CD4-positive, alpha-beta T cell treated with Interleukin-10 for 1 hour (primary cell): ENCODE measurements at regions not wholly inside any gene's neighbourhood (a gene's known extent, or its start where the extent isn't known, plus 50 kb on each side); places are given as distances from the start of the nearest gene placed in this dataset.
"Not testable (repeated sequence)": the region's sequence is repeated elsewhere in the genome, so short reads cannot be mapped to it uniquely, and the experiment has no call there.

Source experiments
- DNase-seq: peaks from one replicate; pipeline ENCODE4 v3.0.0-alpha.2; 2020

GRCh38 chr3:102936511-102937045, 501.8 kb downstream of the ZPLD1 start:
- DNase-seq = no peak

GRCh38 chr3:102941786-102942185, 507.0 kb downstream of the ZPLD1 start:
- DNase-seq = no peak

- DNase-seq = not testable (repeated sequence)
Observed at GRCh38 chr3:102946445-102946844, 511.6 kb downstream of the ZPLD1 start.

DNA sequence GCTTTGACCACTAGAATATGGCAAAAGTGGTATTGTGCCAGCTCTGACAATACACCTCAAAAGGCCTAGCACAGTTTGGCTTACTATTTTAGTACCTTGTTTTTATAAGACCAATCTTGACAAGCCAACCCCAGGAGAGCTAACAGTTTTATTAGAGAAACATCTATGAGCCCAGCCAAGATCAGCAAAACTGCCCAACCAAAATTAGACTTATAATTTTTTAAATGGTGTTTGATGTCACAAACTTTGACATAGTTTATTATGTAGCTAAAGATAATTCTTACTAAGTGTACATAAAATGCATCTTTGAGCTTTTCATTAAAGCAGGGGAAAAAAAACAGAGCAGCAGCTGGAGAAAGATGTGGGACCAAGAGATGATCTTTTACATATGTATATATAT, 537.5 kb downstream of the ZPLD1 start:
- DNase-seq = no peak

- DNase-seq = no peak
Observed at GRCh38 chr3:102974333-102974732, 539.5 kb downstream of the ZPLD1 start.

DNA sequence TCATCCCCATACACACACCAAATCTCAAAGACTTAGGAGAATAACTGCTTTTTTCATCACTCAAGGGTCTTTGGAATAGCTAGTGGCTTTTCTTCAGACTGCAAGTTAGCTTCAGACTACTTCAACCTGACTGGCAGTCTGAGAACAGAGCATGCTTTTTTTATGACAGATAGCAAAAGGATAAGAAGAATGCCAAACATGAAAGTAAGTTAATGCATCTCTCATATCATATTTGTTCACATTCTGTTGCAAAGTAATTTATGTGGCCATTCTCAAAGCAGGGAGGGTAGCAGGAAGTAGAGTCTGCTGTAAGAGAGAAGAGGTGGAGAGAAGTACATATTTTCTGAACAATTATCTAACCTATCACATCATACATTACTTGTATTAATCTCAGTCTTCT, 544.4 kb downstream of the ZPLD1 start:
- no peak for DNase-seq

DNA sequence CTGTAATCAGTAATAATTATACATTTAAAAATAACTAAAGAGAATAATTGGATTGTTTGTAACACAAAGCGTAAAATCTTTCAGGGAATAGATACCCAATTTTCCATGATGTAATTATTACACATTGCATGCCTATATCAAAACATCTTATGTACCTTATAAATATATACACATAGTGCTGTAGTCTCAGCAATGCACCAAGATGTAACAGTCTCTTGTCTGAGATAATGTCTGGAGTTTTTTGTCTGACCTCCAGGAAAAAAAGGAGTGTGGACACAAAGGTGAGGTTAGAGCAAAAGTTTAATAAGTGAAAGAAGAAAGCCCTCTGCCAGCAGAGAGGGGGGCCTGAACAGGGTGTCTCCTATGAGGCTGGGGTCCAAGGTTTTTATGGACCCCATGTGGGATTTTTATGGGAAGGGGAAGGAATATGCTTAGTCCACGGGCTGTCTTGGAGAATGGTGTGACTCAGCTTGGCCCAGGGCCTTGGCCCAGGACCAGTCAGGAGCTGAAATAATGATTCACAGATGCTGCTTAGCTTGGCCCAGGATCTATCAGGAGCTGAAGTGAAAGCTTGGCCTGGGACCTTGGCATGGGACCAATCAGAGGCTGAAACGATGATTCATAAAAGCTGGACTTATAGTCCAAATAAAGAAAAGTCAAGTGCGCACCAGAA, 545.0 kb downstream of the ZPLD1 start:
- DNase-seq = no peak

GRCh38 chr3:102980355-102980696, 545.5 kb downstream of the ZPLD1 start:
- DNase-seq = no peak

DNA sequence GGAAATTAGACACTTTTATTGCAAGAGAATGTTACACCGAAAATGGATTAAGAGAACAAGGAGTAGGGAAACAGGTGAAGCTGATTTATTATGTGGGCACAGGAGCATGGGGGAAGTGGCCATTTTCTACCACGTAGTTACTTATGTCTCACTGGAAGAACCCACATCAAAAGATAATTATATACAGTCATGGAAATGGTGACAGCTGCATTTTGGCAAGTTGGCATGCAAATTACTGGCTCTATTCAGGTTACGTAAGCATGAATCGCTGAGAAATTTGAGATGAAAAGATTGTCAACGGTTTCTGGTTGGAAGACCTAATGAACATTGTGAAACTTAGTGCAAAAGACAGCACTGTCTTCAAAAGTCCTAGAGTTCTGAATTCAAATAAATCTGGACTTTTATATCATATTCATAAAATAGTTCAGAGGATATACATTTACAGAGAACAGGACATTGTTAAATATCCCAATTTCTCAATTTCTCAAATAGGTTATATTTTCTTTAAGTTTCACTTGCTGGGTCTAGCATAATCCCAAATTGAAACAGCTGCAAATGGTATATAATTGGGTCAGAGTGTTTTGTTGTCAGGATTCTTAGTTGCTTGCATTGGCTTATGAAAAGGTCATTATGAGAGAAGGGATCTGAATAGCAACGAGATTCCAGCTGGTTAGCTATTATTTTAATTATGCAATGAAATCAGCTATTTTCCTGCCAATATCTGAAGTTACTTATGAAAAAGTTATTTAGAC, 567.8 kb downstream of the ZPLD1 start:
- no peak for DNase-seq

DNA sequence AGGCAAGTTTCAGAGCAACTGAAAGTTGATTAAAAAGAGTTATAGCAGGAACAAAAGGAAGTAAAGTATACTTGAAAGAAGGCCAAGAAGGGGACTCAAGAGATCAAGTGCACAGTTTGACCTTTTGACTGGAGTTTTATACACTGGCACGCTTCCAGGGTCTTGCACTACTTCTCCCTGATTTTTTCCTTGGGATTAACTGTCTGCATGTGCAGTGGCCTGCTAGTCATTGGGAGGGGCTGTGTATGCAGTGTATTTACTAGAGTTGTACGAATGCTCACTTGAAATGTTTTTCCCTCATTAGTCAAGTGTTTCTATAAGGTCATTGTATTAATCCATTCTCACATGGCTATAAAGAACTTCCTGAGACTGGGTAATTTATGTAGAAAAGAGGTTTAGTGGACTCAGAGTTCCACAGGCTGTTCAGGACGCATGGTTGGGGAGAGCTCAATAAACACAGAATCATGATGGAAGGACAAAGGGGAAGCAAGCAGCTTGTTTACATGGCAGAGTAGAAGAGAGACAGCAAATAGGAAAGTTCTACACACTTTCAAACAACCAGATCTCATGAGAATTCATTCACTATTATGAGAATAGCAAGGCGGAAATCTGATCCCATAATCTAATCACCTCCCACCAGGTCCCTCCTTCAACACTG, 571.8 kb downstream of the ZPLD1 start:
- no peak for DNase-seq

DNA sequence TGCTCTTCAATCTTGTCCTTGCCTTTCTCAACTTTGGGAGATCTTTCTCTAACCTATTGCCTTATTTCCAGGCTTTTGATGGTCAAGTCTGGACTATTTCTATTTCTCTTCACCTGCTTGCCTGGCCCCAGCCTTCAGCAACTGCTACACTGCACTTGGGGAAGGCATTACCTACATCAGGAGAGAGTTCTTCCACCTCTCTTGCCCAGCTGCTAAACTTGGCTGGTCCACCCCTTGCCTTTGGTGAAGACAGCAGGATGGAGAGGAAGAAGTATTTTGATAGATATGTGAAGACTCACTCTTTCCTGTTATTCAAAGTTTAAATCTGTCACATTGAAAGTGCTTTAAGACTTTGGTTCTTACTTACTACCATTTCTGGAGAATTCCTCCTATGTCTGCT, 574.8 kb downstream of the ZPLD1 start:
- DNase-seq = no peak

GRCh38 chr3:103025880-103026279, 591.1 kb downstream of the ZPLD1 start:
- no peak for DNase-seq

GRCh38 chr3:103033841-103034240, 599.0 kb downstream of the ZPLD1 start:
- no peak for DNase-seq

DNA sequence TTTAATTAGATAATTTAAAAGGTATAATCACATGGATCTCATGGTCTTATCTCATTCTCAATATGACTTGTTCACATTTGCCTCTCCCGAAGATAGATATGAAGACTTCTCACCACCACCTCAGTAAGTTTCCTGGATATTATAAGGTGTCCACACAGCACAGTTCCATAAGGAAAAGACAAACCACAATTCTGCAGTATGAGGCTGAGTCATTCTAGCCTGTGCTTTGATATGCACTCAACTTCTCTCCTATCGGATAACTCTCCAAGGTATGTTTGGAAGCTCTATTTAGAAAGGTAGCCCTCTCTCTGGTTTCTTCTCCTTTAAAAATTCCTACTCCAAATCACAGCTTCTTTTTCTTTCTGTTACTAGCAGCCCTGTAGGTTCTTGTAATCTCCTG, 612.8 kb downstream of the ZPLD1 start:
- DNase-seq = no peak

- no peak for DNase-seq
Observed at GRCh38 chr3:103048068-103048722, 613.4 kb downstream of the ZPLD1 start.

DNA sequence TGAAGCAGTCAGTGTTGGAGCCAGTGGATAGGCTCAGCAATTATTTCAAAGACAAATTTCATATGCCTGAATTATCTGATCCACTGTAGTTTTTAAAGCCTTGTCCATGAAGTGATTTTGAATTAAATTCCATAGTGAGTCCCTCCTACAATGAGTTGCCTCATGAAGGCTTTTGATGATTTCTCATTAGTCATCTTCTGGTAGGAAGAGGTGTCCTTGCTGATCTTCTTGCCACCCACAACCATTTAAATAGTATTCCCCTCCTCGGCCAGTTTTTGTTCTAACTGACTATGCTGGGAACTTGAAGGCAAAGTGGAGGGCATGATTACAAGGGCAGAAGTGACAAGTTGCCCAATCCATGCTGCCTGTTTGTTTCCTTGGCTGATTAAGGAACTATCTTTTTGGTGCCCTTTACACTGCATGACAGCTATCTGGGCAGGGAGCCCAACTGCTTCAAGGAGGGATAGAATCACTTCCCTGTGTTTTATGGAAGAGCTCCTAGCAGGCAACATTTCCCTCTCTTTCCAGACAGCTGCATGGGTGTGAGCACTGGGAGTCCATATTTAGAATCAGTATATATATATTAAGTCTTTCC, 617.5 kb downstream of the ZPLD1 start:
- no peak for DNase-seq

GRCh38 chr3:103055021-103055520, 620.3 kb downstream of the ZPLD1 start:
- DNase-seq = no peak

DNA sequence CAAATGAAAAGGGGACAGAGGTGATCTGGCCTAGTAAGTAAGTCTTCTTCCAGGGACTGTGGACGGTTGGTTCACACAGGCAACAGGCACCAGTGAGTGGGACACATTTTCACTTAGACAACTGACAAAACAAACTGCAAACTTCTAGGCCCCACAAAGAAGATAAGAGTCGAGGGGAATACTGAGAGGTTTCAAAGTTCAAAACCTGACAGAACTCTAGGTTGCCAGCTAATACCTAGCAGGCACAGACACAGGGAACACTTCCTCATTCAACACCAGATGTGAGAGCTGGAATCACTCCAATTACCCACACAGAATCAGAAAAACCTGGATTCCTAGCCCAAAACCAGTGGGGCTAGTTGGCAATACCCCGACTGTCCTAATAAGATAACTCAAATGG, 621.7 kb downstream of the ZPLD1 start:
- no peak for DNase-seq

DNA sequence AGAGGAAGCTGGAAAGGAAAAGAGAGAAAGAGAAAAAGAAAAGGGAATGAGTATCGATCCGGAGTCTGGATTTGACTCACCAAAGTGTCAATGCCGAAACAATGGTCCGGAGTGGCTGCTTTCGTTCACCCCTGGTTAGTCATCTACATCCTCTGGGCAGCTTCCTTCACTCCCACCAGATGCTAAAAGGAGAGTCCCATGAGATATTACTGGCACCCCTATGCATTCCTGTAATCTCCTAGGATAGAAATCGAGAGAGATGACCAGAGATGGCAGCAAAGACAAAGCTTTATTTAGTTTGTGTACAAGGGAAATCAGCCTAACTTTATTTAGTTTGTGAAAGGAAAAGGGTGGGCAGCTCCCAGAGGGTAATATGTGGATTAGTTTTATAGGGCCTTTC, 622.2 kb downstream of the ZPLD1 start:
- DNase-seq = no peak

DNA sequence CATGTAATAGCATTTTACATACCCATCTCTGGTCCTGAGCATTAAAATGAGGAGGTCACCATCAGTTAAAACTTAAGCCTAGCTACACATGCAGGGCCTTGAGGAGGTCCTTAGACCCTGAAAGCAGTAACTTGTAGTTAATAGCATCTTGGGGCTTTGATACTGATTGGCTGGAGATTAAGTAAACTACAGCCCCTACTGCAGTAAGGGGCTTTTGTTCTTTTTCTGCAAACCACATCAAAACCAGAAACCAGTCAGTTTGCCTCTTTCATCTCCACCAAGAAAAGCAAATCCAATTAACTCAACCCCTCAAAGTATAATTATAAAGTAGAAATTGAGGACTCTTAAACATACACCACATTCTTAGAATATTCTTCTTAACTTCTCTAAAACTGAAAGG, 622.7 kb downstream of the ZPLD1 start:
- DNase-seq = no peak

- DNase-seq = no peak
Observed at GRCh38 chr3:103059432-103059831, 624.6 kb downstream of the ZPLD1 start.

DNA sequence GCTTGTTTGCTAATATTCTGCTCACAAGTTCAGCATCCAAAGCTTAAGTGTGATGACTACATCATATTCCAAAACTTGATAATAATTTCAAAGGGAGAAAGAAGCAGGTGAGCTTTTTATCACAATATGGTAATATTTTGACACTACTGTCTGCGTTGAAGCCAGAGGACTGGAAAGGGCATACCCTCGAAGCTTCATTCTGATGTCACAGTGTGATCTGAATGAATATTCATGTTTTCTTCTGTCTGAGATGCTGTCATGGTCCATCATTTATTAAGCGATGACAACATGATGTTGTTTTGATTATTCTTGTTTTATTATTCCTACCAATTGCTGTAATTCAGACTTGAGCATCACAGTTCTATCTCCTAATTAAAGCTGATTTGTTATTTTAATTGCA, 625.4 kb downstream of the ZPLD1 start:
- DNase-seq = no peak

DNA sequence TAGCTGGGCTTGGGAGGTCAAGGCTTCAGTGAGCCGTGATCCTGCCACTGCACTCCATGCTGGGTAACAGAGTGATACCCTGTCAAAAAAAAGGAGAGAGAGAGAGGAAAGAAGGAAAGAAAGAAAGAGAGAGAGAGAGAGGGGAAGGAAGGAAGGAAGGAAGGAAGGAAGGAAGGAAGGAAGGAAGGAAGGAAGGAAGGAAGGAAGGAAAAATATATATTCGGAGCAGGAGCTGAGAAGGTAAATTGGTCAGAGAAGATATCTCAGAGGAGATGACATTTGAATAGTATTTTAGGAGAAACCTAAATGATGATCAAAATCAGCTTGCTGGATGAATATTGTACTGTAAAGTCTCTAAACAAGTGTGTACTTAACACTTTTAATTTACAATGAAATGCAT, 633.1 kb downstream of the ZPLD1 start:
- DNase-seq = no peak
